GM19452 (cell line): ENCODE measurements at regions not wholly inside any gene's neighbourhood (a gene's known extent, or its start where the extent isn't known, plus 50 kb on each side); places are given as distances from the start of the nearest gene placed in this dataset.

ENCODE experiments used
- ATAC-seq: cut with Tn5 transposase; IDR thresholded peaks from one replicate; pipeline ENCODE4 v1.9.1; 2021; ENCODE audit not compliant: unreplicated experiment

DNA sequence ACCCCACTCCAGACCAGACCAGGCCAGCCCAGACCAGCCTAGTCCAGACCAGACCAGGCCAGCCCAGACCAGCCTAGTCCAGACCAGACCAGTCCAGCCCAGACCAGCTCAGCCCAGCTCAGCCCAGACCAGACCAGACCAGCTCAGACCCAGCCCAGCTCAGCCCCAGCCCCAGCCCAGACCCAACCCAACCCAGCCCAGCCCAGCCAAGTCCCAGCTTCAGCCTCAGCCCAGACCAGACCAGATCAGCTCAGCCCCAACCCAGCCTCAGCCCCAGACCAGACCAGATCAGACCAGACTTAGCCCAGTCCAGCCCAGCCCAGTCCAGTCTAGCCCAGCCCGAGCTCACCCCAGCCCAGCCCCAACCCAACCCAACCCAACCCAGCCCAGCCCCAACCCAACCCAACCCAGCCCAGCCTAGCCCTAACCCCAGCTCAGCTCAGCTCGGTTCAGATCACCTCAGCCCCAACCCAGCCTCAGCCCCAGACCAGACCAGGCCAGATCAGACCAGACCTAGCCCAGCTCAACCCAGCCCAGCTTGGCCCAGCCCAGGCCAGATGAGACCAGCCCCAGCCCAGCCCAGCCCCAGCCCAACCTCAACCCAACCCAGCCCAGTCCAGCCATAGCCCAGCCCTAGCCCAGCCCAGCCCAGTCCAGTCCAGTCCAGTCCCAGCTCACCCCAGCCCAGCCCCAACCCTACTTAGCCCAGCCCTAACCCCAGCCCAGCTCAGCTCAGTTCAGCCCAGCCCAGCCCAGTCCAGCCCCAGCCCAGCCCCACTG, 204.7 kb downstream of the BCL11B start:
- no peak for ATAC-seq

DNA sequence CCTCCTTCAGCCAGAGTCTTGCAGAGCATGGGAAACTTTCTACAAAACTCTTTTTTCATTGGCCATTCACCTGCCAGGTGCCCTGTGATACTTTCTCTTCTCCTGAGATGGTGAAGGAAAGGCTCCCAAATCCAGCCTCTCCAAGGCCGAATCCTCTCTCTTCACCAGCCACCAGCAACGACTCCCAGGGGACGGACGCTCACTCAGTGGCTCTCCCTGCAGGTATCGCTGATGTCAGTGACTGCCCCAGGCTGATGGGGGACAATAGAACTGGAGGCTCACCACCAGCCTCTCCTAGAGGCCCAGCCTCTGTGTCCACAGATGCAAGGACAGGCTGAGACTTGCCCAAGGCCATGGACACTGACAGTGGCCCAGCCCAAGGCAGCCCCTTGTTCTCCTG, 204.1 kb downstream of the BCL11B start:
- ATAC-seq = no peak

DNA sequence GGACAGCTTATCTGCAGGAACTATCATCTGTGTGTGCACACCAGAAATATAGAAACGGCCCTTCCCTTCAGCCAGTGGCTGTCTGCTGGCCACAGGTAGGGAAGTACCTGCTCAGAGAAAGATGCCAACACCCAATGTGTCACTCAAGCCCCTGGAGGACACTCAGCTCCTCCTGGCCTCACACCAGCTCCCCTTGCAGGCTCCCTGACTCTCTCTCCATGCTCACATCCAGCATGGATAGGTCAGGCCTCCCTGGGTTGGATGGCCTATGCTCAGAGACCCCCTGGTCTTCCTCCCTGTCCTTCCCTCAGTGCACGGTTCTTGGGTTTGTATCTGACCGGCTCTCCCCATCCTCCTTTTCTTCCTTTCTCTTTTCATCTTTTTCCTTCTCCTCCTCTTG, 202.1 kb downstream of the BCL11B start:
- ATAC-seq = no peak

DNA sequence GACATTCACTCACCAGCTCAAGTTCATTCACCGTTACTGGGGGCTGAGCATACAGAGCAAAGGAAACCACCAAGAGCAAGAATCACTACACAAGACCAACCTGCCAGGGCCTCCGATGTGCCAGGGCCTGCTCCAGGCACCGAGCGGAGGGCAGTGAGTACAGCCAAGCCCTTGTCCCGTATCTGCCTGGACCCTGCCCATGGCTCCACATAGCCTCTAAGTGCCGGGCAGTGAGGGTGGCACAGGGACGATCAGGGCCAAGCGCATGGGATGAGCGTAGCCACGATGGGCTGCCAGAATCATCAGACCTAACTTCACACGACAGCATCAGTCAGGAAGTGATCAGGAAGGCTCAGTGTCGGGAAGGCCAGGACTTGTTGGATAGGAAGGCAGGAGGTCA, 199.6 kb downstream of the BCL11B start:
- no peak for ATAC-seq

DNA sequence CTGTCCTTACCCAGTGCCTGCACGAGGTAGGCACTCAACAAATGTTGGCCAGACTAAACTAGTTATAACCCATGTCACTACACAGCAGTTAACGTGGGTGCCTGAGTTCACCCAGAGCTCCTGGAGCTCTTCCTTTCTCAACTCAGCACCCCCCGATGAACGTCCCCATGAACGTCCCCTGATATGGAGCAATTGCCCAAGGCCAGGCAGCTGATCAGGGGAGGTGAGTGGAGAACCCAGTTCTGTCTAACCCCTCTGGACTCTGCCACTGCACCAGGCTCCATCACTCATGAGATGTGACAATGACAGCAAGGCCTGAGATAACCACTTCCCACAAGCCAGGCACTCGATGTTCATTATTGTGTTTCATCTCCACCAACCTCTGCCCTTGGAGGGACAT, 199.0 kb downstream of the BCL11B start:
- ATAC-seq = no peak

DNA sequence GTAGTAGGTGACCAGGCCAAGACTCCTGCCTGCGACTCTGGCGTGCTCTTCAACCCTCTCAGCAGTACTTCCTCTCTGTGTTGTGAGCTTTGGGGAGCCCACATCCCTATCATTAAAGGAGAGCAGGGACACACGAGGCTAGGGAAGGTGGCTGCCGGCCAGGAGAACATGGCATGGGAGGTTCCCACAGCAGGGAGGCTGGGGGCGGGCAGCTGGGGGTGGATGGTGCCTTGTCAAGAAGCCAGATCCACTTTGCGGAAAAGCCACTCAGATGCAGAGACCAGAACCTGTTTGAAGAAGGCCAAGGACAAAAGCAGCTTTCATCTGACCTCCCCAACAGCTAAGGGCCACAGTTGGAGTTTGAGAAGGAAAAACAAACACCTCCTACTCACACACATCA, 198.6 kb downstream of the BCL11B start:
- ATAC-seq = no peak

DNA sequence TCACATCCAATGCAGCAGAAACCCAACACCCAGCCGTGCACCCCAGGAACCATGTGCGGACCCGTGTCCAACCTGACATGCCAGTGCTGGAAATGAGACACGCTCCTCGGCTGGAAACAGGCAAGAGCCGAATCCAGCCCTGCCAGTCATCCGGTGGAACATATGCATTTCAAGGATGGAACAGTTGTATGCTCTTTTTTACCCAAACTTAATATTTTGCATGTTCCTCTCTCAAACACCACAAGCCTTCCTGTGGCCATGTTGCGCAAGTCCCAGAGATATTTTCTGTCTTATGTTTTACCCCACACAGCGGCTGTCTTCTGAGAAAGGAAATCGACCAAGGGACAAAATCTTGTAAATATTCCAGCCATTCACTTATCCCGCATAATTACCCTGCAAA, 196.9 kb downstream of the BCL11B start:
- ATAC-seq = no peak

DNA sequence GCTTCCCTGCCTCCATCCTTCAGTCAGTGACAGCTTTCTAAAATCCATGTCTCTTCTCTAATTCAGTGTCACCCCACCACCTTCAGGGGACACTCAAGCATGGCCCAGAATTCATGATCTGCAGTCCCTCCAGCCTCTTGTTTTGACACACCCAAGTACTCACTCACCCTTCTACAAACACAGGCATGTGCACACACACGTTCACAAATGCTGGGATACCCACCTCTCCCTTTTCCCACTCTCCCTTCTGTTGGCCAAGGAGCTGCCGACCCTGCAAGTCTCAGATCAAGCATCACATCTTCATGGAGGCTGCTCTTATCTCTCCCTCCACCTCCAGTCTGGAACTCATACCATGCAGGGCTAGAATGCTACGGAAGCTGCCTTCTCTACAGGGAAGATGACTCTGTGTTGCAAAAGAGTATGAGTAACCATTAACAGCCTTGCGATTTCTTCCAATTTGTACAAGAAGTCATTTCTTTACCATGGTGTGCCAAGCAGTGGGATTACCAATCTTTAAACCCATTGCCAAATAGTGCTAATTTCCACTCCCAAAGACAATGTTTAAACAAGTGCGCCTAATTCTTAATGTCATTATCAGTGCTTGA, 196.1 kb downstream of the BCL11B start:
- ATAC-seq = no peak

DNA sequence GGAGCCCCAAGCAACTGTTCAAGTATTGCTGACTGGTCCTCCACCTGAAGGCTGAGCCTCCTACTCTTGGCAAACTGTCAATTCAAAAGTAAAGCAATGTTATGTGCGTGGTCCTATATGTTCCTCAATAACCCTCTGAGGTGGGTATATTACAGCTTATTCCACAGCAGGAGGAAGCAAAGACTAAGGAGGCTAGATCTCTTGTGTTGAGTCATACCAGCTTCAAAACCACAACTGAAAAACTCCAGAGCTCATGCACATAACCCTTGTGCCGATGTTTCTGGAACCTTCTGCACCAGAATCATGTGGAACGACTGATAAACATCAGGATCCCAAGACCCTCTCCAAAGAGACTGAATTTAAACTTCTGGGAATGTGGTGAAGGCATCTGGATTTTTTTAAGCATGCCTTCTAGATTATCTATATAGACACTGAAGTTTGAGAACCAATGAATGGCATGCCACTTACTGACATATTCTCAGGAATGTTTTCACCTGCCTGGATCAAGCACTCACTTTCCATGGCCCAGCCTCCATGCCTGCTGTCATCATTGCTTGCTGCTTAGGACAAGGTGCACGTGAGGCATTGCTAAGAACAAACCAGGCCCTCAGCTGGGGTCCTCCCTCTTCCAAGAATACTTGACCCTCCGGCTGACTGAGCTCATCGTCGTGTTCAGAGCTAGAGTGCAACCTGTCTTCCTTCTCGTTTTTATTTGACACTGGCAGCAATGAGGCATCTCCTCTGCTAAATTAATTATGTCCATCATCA, 194.7 kb downstream of the BCL11B start:
- ATAC-seq = no peak

DNA sequence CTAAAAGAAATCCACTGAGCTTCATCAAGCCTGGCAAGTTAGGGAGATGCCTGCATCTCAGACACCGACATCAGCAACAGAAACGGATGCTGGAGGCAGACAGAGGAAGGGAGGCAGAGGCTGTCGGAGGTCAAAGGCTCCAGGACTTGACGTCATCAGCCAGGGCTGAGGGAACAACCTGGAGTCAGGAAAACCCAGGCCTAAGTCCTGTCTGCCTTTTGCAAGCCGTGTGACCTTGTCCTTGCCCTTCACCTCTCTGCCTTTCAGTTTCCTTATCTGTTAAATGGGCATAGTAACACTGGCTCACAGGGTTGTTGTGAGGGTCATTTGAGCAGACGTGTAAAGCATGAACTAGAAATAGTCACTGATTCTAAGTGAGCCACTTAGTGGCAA, 194.2 kb downstream of the BCL11B start:
- ATAC-seq = no peak

DNA sequence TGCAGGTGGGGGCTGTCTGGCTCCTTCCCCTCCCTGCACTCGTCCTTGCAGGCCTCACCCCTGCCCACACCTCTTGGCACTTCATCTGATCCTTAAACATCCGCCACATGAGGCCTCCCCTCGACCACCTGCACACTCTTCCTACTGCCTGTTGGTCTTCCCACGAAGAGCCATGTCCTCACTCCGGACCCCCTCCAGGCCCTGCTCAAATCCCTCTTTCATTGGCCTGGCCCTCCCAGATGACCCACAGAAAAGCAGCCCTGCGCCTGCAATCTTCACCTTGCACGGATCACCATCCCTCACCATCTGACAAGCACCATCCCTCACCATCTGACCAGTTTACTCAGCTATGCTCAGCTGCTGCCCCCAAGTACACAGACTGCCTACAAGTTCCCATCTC, 193.6 kb downstream of the BCL11B start:
- ATAC-seq = no peak

DNA sequence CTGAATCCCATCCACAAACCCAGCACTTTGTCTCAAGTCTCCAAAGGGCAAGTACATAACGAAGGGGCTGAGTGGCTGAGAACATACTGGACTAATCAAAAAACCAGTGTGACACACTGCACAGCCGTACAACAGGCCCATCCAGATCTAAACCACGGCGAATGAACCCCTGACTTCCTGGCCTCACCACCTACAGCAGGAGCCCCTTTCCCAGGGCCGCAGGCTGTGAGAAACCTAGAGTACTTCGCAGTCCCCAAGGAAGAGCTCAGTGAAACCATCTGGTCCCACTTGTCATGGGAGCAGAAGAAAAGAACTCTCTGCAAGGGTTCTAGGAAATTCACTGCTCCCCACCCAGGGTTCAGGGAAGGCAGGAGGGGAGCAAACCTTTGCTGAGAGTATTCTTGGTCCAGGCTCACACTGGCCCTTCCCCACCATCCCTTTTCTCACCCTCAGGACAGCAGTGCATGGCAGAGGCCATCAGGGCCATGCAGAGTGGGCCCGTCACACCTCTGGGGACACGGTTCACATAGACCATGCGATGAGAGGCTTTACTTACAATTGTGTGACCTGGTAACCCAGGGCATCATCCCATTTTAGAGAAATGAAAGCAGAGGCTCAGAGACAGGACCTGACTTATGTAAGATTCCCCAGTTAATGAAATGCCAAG, 192.8 kb downstream of the BCL11B start:
- no peak for ATAC-seq

DNA sequence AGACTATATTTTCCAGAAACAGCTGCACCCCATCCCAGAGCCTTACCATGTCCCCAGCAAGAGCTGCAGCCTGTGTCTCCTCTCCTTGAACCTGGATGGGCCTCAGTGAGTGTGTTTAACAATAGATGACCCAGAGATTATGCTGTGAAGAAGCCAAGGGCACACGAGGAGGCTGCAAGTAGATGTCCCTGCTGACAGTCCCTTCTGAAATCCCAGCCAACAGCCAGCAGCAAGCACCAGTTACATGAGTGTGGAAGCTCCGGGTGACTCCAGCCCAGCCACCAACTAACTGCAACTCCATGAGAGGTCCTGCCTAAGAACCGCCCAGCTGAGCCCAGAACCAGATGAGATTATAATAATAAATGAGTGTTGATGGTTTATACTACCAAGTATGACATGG, 191.7 kb downstream of the BCL11B start:
- no peak for ATAC-seq

DNA sequence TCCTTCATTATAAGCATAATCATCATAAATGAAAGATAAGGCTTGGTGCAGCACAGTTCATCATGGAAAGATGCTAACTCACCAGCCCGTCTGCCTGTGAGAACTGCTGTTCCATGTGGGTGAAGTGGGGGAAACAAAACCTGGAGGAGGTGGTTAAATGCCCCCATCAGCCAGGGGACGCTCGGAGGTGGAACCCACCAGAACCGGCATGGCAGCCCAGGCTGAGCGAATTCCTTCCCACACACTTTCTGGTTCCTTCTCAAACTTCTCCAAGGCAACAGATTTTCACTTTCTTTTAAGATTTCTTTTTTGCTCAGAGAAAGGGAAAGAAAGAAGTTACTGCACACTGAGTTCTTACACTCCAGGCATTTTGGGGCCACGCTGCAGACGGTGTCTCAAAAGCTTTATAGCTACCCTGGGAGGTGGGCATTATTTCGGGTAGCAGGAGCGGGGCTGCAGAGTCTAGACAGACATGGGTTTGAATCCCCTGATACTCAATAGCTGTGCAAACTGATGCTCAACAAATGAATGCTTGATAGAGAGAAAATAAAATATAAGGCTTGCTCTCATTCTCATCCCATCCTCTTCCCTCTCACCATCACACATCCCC, 190.7 kb downstream of the BCL11B start:
- no peak for ATAC-seq

DNA sequence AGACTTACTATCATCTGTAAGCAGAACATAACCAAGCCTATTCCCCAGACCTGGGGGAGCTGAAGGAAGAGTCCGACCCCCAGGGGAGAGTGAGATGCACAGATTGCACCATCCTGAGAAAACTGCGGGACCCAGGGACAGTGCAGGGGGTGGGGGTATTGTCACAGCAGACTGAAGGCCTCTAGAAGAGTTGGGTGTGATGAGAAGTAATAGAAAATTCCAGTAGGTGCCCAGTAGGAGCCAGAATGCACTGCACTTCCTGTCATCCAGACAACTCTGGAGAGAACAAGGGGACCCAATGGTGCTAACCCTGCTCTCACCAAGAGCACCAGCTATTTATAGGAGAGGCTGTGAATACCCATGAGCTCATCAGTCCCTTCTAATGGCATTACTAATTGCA, 190.1 kb downstream of the BCL11B start:
- no peak for ATAC-seq

DNA sequence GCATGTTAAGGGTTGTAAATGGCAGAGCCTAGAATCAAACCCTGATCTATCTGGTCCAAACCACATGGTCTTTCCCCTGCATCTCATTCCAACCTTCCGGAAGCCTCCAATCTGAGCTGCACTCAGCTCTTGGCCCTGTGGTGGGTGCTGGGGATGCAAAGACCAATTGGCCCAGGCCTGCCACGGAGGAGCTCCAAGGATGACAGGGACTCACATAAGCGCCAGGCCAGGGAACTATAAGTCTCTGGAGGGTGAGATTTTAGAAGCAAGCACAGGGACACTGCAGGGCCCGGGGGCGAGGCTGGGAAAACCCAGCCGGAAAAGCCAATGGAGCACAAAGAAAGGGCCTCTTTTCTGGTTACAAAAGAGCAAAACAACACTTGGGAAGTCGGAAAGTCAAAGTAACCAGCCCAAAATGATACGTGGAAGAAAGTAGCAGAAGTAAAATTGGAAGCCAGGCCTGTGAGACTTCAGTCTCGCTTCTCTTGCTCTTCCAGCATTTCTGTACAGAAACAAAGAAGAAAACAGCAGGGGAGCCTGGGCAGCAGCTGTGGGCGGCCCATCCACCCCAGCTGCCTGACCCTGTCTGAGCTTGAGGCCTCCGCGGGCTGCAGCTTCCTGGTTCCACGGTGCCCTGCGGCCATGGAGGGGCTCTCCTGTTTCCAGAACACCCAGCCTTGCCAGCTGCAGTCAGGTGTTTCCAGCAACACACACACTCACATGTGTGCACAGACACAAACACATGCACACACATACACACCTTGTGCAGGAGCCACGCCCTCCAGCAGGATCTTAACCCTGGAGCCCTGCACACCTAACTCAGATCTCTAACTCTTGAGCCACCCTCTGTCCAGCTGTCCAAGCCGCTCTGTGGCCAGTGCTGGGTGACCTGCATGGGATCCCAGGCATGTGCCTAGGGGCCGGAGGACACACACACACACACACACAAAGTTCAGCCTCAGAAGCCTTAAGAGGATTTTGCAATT, 178.2 kb downstream of the BCL11B start:
- ATAC-seq = no peak

DNA sequence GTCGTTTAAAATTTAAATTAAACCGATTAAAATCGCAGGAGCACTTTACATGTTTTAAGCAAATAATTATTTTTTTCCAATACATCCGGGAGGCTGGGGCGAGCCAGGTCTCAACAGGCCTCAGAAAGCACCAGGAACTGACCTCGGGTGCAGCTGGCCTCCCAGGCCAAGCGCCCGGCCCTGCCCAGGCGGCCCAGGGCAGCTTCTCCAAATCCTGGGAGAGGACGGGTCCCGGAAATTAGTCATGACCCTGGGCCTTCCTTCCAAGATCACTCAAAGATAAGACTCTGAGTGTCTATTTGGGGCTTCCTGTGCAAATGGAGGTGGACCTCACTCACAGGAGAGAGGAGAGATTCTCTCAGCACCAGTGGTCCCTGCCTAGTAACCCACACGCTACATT, 177.1 kb downstream of the BCL11B start:
- ATAC-seq = no peak

DNA sequence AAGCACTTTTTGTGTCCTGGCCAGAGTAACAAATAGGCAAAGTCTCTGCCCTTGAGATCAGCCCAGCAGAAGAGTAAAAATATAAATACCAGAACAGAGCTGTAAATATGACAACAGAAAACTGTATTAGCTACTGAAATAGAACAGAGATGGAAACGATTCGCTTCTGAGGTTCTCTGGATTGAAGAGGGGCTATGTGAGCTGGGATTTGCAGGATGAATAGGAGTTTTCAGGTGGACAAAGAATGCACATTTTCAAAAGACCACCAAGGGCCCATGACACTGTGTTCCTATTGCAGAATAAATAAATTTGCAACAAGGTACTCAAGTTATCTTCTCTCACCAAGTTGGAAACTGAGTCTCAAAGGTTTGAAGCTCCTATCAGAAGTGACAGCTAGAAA, 176.6 kb downstream of the BCL11B start:
- no peak for ATAC-seq

DNA sequence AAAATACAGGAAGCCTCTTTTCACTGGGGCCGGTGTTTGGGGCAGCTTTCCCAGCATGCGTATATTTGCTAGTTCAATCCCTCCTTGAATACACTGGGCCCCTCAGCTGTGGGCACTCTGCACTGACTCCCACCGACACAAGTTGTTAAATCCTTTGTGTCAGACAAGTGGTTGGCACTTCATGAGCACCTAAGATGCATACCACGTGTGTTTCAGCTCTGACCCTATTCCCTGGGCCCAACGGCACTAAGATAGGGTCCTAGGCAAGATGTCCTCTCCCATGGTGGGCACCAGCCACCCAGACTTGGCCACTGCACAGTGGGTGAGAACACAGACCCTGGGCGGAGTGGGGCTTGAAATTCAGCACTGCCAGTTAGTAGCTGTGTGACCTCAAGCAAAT, 173.8 kb downstream of the BCL11B start:
- no peak for ATAC-seq
